ENCODE measurements at regions not wholly inside any gene's neighbourhood (a gene's known extent, or its start where the extent isn't known, plus 50 kb on each side); places are given as distances from the start of the nearest gene placed in this dataset.

GRCh38 chr9:13332571-13332970 is 53.1 kb upstream of the MPDZ start:
- no peaks in the 10 kb centered on the region for H4K20me1 ChIP-seq (replicated peaks; ENCODE audit: control insufficient read depth, extremely low read depth, insufficient read depth, low read length)
- DNase-seq (ENCODE audit: low read depth, low spot score) (no peak), FAIRE-seq (no peak)
- no TSS peak for BruUV-seq (replicated peaks)
- ChIA-PET CTCF (no interaction called here), POLR2A (no interaction called here)
- no peaks in the 10 kb centered on the region for H3K36me3 ChIP-seq (ENCODE audit: control insufficient read depth in 2 of 2, extremely low read depth in 1 of 2, insufficient read depth in 2 of 2, low read length in 2 of 2)
- intact Hi-C loops (cut with micrococcal nuclease) (no loop called here), dilution Hi-C loops (cut with MboI; ENCODE audit: extremely low pct_ligation_motif_present, low sequenced_read_pairs) (no loop called here)
- H3K4me3 ChIP-seq (replicated peaks in 1 of 3; ENCODE audit: insufficient read depth in 1 of 3, low read depth in 1 of 3, low read length in 3 of 3): no peak overlapping the region
- no peak overlapping the region for H3K27ac ChIP-seq (ENCODE audit: insufficient read depth, low read depth, low read length)
- no peak overlapping the region for H2AFZ ChIP-seq (ENCODE audit: low read depth, low read length)
- no peaks in the 10 kb centered on the region for H3K9me1 ChIP-seq (replicated peaks; ENCODE audit: control insufficient read depth, extremely low read depth, insufficient read depth, low read length)
- no peaks in the 10 kb centered on the region for H3K79me2 ChIP-seq (ENCODE audit: control insufficient read depth, insufficient read depth, low read length)
- no peaks in the 10 kb centered on the region for H3K9me3 ChIP-seq (replicated peaks; ENCODE audit: control insufficient read depth, insufficient read depth, low read length)
- TF ChIP-seq GATA2 (IDR thresholded peaks at IDR 0.05; ENCODE audit: insufficient read depth, insufficient read length, low read depth, low read length): no peak
- TF ChIP-seq, protein P1, sequence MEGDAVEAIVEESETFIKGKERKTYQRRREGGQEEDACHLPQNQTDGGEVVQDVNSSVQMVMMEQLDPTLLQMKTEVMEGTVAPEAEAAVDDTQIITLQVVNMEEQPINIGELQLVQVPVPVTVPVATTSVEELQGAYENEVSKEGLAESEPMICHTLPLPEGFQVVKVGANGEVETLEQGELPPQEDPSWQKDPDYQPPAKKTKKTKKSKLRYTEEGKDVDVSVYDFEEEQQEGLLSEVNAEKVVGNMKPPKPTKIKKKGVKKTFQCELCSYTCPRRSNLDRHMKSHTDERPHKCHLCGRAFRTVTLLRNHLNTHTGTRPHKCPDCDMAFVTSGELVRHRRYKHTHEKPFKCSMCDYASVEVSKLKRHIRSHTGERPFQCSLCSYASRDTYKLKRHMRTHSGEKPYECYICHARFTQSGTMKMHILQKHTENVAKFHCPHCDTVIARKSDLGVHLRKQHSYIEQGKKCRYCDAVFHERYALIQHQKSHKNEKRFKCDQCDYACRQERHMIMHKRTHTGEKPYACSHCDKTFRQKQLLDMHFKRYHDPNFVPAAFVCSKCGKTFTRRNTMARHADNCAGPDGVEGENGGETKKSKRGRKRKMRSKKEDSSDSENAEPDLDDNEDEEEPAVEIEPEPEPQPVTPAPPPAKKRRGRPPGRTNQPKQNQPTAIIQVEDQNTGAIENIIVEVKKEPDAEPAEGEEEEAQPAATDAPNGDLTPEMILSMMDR (IDR thresholded peaks at IDR 0.05; ENCODE audit: extremely low read depth in 1 of 2, insufficient read depth in 1 of 2, low read depth in 1 of 2, low read length in 2 of 2): no peak
- no peak for TF ChIP-seq FOS (IDR thresholded peaks at IDR 0.05; ENCODE audit: borderline replicate concordance, insufficient read depth, low read length)
- TF ChIP-seq EZH2 (IDR thresholded peaks at IDR 0.05; ENCODE audit: borderline replicate concordance, low read depth, low read length, severe bottlenecking): no peak
- no peak for TF ChIP-seq POLR2AphosphoS5 (IDR thresholded peaks at IDR 0.05; ENCODE audit: insufficient read depth, low read depth, low read length)
- no peak for TF ChIP-seq JUN (IDR thresholded peaks at IDR 0.05; ENCODE audit: borderline replicate concordance, insufficient read depth, insufficient read length, low read depth)
- no peak for TF ChIP-seq MAX (IDR thresholded peaks at IDR 0.05; ENCODE audit: insufficient read depth, insufficient read length)
- no peaks in the 10 kb centered on the region for H3K27me3 ChIP-seq (ENCODE audit: control insufficient read depth in 2 of 2, insufficient read depth in 2 of 2, low read length in 2 of 2)
- peaks cover 19% of the 10 kb centered on the region for H3K4me1 ChIP-seq (ENCODE audit: control insufficient read depth, extremely low read depth, insufficient read depth, low read length)
- H3K4me2 ChIP-seq (ENCODE audit: insufficient read depth, low read length): no peak overlapping the region
- H3K9ac ChIP-seq (replicated peaks; ENCODE audit: extremely low read depth, insufficient read depth, low read length): no peak overlapping the region

Data from endothelial cell of umbilical vein (primary cell).